Mesothelial cell of epicardium (in vitro differentiated cells): ENCODE measurements at regions not wholly inside any gene's neighbourhood (a gene's known extent, or its start where the extent isn't known, plus 50 kb on each side); places are given as distances from the start of the nearest gene placed in this dataset.

ENCODE experiments used
- DNase-seq, 2 experiments: peaks; one replicate each; pipeline ENCODE4 v3.0.0; 2021; ENCODE audit warnings: low spot score in 2 of 2; ENCODE audit not compliant: unreplicated experiment in 2 of 2
- H3K27ac Mint-ChIP-seq: 2 replicates; pipeline ENCODE4 v1.8.0; 2021; ENCODE audit warnings: mixed read lengths
- H3K27me3 Mint-ChIP-seq: 2 replicates; pipeline ENCODE4 v1.8.0; 2021; ENCODE audit warnings: low read depth, mixed read lengths
- H3K36me3 Mint-ChIP-seq: 2 replicates; pipeline ENCODE4 v1.8.0; 2021; ENCODE audit warnings: mixed read lengths
- H3K4me1 Mint-ChIP-seq: 2 replicates; pipeline ENCODE4 v1.8.0; 2021; ENCODE audit warnings: mixed read lengths
- H3K4me3 Mint-ChIP-seq: 2 replicates; pipeline ENCODE4 v1.8.0; 2021; ENCODE audit warnings: mild to moderate bottlenecking, moderate library complexity, mixed read lengths
- H3K9me3 Mint-ChIP-seq: 2 replicates; pipeline ENCODE4 v1.8.0; 2021; ENCODE audit warnings: mixed read lengths
- CTCF ChIP-seq: fragments of 200-600 bp; sonication (generic); IDR thresholded peaks from one replicate; pipeline ENCODE4 v1.5.0; 2021; ENCODE audit warnings: antibody characterized with exemption; ENCODE audit not compliant: unreplicated experiment

GRCh38 chr3:160128056-160128455 is 97.2 kb upstream of the C3orf80 start:
- TF ChIP-seq CTCF = no peak
- Mint-ChIP-seq H3K4me1 (peaks cover 11% of the 10 kb centered on the region), H3K4me3 (no peak overlapping the region), H3K36me3 (no peaks in the 10 kb centered on the region), H3K27me3 (peaks cover 2% of the 10 kb centered on the region), H3K27ac (no peak overlapping the region), H3K9me3 (no peaks in the 10 kb centered on the region)
- DNase-seq = no peak

DNA sequence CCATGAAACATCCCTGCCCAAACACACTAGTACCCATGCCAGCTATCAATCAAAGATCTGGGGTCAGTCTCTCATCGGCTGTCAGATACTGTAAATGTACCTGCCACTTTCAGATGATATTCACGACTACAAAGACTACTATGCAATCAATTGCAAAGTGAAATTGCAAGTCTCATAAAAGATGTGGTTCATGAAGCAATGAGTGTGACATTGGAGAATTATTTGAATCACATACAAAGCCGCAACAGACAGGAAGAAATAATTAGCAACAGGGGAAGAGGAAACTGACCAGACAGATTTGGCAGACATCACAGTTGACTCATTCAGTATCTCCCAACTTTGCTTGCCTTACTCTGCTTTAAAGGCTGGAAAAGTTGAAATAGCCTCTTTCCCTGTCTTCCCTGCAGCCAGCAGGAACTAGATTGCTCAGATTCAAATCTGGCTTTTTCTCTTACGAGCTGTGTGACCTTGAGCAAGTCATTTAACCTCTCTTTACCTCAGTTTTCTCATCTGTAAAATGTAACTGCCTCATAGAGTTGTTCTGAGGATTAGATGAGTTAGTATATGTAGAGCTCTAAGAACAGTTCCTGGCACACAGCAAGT is 95.7 kb upstream of the C3orf80 start:
- no peak for TF ChIP-seq CTCF
- H3K4me1 Mint-ChIP-seq = peaks cover 11% of the 10 kb centered on the region
- no peaks in the 10 kb centered on the region for H3K9me3 Mint-ChIP-seq
- no peak overlapping the region for H3K4me3 Mint-ChIP-seq
- DNase-seq = no peak
- H3K36me3 Mint-ChIP-seq = no peaks in the 10 kb centered on the region
- H3K27me3 Mint-ChIP-seq = peaks cover 2% of the 10 kb centered on the region
- no peak overlapping the region for H3K27ac Mint-ChIP-seq

GRCh38 chr3:160130071-160130470 is 95.2 kb upstream of the C3orf80 start:
- no peak for DNase-seq
- no peak overlapping the region for H3K27ac Mint-ChIP-seq
- no peaks in the 10 kb centered on the region for H3K36me3 Mint-ChIP-seq
- peaks cover 2% of the 10 kb centered on the region for H3K27me3 Mint-ChIP-seq
- no peaks in the 10 kb centered on the region for H3K9me3 Mint-ChIP-seq
- no peak overlapping the region for H3K4me3 Mint-ChIP-seq
- no peak for TF ChIP-seq CTCF
- peaks cover 11% of the 10 kb centered on the region for H3K4me1 Mint-ChIP-seq

DNA sequence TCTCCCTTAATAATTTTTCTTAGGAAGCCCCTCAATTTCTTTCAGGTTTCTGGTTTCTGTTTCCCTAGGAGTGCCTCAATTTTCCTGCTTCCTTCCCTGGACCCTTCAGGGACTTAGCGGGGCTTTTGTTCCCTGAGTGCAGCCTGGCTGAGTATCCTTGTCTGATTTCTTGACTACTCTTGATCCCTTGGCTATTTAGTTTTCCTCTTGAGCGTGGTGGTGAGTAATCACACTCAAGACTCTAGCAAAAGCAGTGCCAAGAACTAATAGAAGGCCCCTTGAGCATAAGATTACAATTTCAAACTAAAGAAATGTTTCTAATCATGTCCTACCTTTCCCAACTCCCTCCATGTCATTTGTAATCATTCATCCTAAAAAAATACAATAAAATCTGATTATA is 94.3 kb upstream of the C3orf80 start:
- H3K27me3 Mint-ChIP-seq = peaks cover 2% of the 10 kb centered on the region
- peaks cover 6% of the 10 kb centered on the region for H3K4me1 Mint-ChIP-seq
- no peak overlapping the region for H3K27ac Mint-ChIP-seq
- H3K9me3 Mint-ChIP-seq = no peaks in the 10 kb centered on the region
- no peak for DNase-seq
- no peak overlapping the region for H3K4me3 Mint-ChIP-seq
- H3K36me3 Mint-ChIP-seq = no peaks in the 10 kb centered on the region
- no peak for TF ChIP-seq CTCF

GRCh38 chr3:160132226-160132625 is 93.0 kb upstream of the C3orf80 start:
- Mint-ChIP-seq H3K4me3 (no peak overlapping the region), H3K27ac (no peak overlapping the region), H3K9me3 (no peaks in the 10 kb centered on the region), H3K27me3 (peaks cover 2% of the 10 kb centered on the region), H3K36me3 (no peaks in the 10 kb centered on the region), H3K4me1 (peaks cover 4% of the 10 kb centered on the region)
- TF ChIP-seq CTCF = no peak
- DNase-seq = no peak

DNA sequence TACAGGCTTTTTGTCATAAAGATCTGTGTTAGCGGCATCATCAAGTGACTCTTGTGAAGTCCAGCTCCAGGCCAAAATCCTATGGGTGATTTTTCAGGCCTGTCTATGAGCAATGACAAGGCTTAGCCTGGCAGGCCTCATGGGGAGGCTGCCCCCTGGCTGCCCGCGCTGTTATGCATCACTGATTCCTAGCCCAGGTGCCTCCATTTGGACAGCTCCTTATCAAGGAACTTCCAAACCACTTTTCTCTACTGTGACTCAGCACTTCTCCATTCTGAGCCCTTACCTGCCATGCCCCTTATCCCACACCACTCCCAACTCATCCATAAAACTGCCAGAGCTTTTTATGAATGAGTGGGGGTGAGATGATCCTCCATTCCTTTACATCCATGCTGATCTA is 91.5 kb upstream of the C3orf80 start:
- Mint-ChIP-seq H3K4me3 (no peak overlapping the region), H3K27me3 (no peaks in the 10 kb centered on the region), H3K27ac (no peak overlapping the region), H3K9me3 (no peaks in the 10 kb centered on the region), H3K4me1 (peaks cover 4% of the 10 kb centered on the region), H3K36me3 (no peaks in the 10 kb centered on the region)
- DNase-seq = no peak
- no peak for TF ChIP-seq CTCF
